ENCODE measurements at regions not wholly inside any gene's neighbourhood (a gene's known extent, or its start where the extent isn't known, plus 50 kb on each side); places are given as distances from the start of the nearest gene placed in this dataset.
A peak's percentile ranks its signal among the peaks of the same experiment; 100 is the strongest.

DNA sequence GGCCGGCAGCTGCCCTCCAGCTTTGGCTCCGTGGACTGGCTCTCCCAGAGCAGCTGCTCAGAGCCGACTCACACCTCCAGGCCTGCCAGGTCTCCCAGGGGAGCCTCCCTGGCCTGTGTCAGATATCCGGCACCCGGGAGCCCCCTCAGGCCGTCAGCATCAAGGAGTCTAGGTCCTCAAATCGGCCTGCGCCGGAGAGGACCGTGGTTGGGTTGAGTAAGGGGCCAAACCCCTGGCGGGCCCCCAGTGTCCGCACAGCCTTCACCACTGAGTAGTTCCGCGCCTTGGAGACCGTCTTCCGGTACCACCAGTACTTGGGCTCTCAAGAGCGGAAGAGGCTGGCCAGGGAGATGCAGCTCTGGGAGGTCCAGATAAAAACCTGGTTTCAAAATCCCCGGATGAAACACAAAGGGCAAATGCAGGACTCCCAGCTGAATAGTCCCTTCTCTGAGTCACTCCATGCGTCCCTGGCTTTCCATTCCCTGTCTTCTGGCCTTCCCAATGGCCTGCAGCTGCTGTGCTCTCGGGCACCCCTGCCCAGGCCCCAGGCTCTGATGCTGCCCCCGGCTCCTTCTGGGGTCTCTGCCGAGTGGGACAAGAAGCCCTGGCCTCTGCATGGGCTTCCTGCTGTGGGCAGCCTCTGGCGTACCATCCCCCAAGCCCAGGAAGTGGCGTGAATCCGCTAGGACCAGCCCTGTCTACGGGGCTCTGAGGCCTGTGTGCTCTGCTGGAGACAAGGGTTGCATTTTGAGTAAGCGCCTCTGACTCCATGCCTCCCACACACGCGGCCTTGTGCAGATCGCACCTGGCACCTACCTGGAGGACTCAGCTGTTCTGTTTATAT is 245.1 kb upstream of the ATXN7L3B start:
- H3K27me3 ChIP-seq (ENCODE audit: control insufficient read depth, insufficient read depth, low read length): no peaks in the 10 kb centered on the region
- ChIA-PET CTCF (no interaction called here), POLR2A (no interaction called here)
- TF ChIP-seq, protein P1, sequence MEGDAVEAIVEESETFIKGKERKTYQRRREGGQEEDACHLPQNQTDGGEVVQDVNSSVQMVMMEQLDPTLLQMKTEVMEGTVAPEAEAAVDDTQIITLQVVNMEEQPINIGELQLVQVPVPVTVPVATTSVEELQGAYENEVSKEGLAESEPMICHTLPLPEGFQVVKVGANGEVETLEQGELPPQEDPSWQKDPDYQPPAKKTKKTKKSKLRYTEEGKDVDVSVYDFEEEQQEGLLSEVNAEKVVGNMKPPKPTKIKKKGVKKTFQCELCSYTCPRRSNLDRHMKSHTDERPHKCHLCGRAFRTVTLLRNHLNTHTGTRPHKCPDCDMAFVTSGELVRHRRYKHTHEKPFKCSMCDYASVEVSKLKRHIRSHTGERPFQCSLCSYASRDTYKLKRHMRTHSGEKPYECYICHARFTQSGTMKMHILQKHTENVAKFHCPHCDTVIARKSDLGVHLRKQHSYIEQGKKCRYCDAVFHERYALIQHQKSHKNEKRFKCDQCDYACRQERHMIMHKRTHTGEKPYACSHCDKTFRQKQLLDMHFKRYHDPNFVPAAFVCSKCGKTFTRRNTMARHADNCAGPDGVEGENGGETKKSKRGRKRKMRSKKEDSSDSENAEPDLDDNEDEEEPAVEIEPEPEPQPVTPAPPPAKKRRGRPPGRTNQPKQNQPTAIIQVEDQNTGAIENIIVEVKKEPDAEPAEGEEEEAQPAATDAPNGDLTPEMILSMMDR (IDR thresholded peaks at IDR 0.05; ENCODE audit: low read depth, low read length): no peak
- no peak for DNase-seq (ENCODE audit: low read depth, low spot score)
- H3K4me3 ChIP-seq (ENCODE audit: low read depth, low read length): no peak overlapping the region
- no peak overlapping the region for H3K27ac ChIP-seq (ENCODE audit: low read depth, low read length)
- H3K9me3 ChIP-seq (ENCODE audit: control insufficient read depth, insufficient read depth, low read length): peaks cover 21% of the 10 kb centered on the region

DNA sequence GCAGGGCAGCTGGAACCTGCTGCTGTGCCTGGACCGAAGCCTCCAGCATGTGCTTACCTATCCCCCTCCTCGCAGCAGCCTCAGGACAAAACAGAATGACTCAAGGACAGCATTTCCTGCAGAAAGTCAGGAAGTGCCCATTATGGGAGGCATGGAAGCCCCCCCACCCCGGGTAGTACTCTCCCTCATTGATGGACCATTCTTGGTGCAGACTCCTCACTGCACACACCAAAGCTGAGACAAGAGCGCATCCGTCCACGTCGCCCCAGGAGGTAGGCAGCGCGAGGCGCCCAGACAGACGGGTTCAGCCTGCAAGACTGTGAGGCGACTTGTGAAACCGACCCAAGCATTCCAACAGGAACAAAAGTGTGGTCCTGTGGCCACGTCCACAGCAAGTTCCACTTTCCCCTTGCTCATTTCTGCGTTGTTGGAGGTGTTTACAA is 243.9 kb upstream of the ATXN7L3B start:
- Histone ChIP-seq H3K9me3 (ENCODE audit: control insufficient read depth, insufficient read depth, low read length) (peaks cover 21% of the 10 kb centered on the region), H3K27me3 (ENCODE audit: control insufficient read depth, insufficient read depth, low read length) (no peaks in the 10 kb centered on the region), H3K4me3 (ENCODE audit: low read depth, low read length) (no peak overlapping the region), H3K27ac (ENCODE audit: low read depth, low read length) (no peak overlapping the region)
- TF ChIP-seq, protein P1 (IDR thresholded peaks at IDR 0.05; ENCODE audit: low read depth, low read length): no peak
- ChIA-PET CTCF (no interaction called here), POLR2A (no interaction called here)
- DNase-seq (ENCODE audit: low read depth, low spot score): no peak

DNA sequence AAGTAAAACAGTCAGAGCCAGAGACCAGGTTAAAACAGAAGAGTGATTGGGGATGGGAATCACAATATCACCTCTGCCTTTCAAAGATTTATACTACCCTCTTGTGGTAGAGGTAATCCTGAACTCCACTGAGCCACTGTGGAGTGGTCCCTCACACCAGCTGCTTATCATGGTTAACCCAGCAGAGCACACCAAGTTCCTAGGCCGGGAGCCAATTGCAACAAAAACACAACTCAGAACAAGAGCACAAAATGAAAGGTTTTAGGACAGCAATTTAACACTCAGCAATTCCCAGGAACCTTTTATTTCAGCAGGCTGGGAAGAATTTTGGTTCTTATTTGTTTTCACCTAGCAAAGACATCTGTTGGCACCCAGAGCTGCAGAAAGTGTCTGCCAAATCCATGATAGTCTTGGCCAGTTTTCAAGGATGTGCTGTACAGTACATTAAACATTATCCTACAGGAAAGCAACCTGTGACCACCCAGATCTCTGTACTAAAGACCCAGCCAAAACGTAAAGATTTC is 220.5 kb upstream of the ATXN7L3B start:
- H3K9me3 ChIP-seq (ENCODE audit: control insufficient read depth, insufficient read depth, low read length): no peaks in the 10 kb centered on the region; the same call in 1 of the 2 replicates
- H3K27me3 ChIP-seq (ENCODE audit: control insufficient read depth, insufficient read depth, low read length): no peaks in the 10 kb centered on the region
- no peak for DNase-seq (ENCODE audit: low read depth, low spot score)
- CTCF ChIA-PET: no interaction called here
- no peak overlapping the region for H3K4me3 ChIP-seq (ENCODE audit: low read depth, low read length)
- POLR2A ChIA-PET: no interaction called here
- no peak overlapping the region for H3K27ac ChIP-seq (ENCODE audit: low read depth, low read length)
- TF ChIP-seq, protein P1 (IDR thresholded peaks at IDR 0.05; ENCODE audit: low read depth, low read length): peak; percentile 23; the same call in 1 of the 2 replicates

DNA sequence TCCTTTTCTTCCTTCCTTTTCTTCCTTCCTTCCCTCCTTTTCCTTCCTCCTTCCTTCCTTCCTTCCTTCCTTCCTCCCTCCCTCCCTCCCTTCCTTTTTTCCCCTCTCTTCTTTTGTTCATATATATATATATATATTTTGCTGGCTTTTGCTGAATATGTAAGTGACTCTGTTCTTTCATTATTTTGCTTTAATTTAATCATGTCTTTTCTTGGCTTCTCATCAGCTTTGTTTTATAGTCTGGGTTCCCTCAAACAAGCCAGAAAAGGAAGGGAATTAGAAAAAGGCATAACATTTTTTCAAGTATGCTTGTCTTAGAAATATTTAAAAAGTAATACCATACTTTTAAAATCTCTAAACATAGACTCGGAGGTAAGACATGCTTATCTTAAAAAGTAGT is 219.9 kb upstream of the ATXN7L3B start:
- TF ChIP-seq, protein P1 (IDR thresholded peaks at IDR 0.05; ENCODE audit: low read depth, low read length): no peak
- Histone ChIP-seq H3K27ac (ENCODE audit: low read depth, low read length) (no peak overlapping the region), H3K27me3 (ENCODE audit: control insufficient read depth, insufficient read depth, low read length) (no peaks in the 10 kb centered on the region), H3K9me3 (ENCODE audit: control insufficient read depth, insufficient read depth, low read length) (no peaks in the 10 kb centered on the region), H3K4me3 (ENCODE audit: low read depth, low read length) (no peak overlapping the region)
- POLR2A ChIA-PET: no interaction called here
- CTCF ChIA-PET: no interaction called here
- DNase-seq (ENCODE audit: low read depth, low spot score): no peak

DNA sequence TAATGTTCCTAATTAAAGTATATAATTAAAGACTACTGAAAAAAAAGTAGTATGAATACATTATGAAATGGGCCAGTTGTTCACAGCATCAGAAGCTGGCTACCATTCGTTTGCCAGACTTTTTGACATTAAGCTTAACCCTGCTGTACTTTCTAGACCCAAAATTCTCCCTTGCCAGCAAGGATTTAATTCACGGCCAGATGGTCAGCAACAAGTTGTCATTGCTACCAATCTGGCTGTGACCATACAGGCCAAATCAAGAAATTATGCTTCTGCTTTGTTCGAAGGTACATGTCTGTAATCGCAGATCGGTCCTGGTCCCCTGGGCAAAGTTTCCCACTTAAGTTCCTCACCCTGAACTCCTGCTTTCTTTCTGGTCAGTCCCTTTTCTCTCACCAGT is 217.7 kb upstream of the ATXN7L3B start:
- Histone ChIP-seq H3K27me3 (ENCODE audit: control insufficient read depth, insufficient read depth, low read length) (no peaks in the 10 kb centered on the region), H3K9me3 (ENCODE audit: control insufficient read depth, insufficient read depth, low read length) (no peaks in the 10 kb centered on the region), H3K4me3 (ENCODE audit: low read depth, low read length) (no peak overlapping the region), H3K27ac (ENCODE audit: low read depth, low read length) (no peak overlapping the region)
- DNase-seq (ENCODE audit: low read depth, low spot score): no peak
- POLR2A ChIA-PET: no interaction called here
- TF ChIP-seq, protein P1 (IDR thresholded peaks at IDR 0.05; ENCODE audit: low read depth, low read length): no peak
- CTCF ChIA-PET: interaction anchor here (0.9 kb wide), 1 partner anchor 15 kb away, joined by 3 read pairs; no protein-coding TSS in a partner anchor

All from AG04450 (cell line).